ENCODE measurements at regions not wholly inside any gene's neighbourhood (a gene's known extent, or its start where the extent isn't known, plus 50 kb on each side); places are given as distances from the start of the nearest gene placed in this dataset.

GRCh38 chr1:157399984-157400382 is 152.3 kb downstream of the FCRL5 start:
- Histone ChIP-seq H2AFZ (ENCODE audit: low read length) (no peak overlapping the region), H4K20me1 (ENCODE audit: insufficient read depth, low read length, poor library complexity, severe bottlenecking) (no peaks in the 10 kb centered on the region), H3F3A (ENCODE audit: low read depth) (peaks cover 9% of the 10 kb centered on the region; the same call in 1 of the 2 replicates), H3K9me2 (replicated peaks; ENCODE audit: low read depth, low read length) (no peaks in the 10 kb centered on the region), H3K27me3 (ENCODE audit: insufficient read depth, low read length, poor library complexity, severe bottlenecking) (no peaks in the 10 kb centered on the region), H3K4me3 (ENCODE audit: low read length, poor library complexity, severe bottlenecking) (no peak overlapping the region), H3K9ac (ENCODE audit: low read depth, low read length, poor library complexity, severe bottlenecking) (no peak overlapping the region), H3K9me3 (ENCODE audit: insufficient read depth, low read depth, low read length) (no peaks in the 10 kb centered on the region), H3K4me2 (ENCODE audit: low read depth, low read length, poor library complexity, severe bottlenecking) (no peak overlapping the region), H3K36me3 (ENCODE audit: insufficient read depth, low read length) (no peaks in the 10 kb centered on the region), H3K79me2 (ENCODE audit: insufficient read depth, low read length) (no peaks in the 10 kb centered on the region), H3K4me1 (ENCODE audit: insufficient read depth, low read length, poor library complexity, severe bottlenecking) (peaks cover 42% of the 10 kb centered on the region)
- TF ChIP-seq EZH2phosphoT487 (IDR thresholded peaks at IDR 0.05; ENCODE audit: borderline replicate concordance) (no peak), CTCF (conservative IDR thresholded peaks at IDR 0.05; ENCODE audit: low read length) (peak; percentile 43)

GRCh38 chr1:157399343-157399983 is 152.9 kb downstream of the FCRL5 start:
- no peak overlapping the region for H3K9ac ChIP-seq (ENCODE audit: low read depth, low read length, poor library complexity, severe bottlenecking)
- no peak overlapping the region for H3K4me2 ChIP-seq (ENCODE audit: low read depth, low read length, poor library complexity, severe bottlenecking)
- H3K9me3 ChIP-seq (ENCODE audit: insufficient read depth, low read depth, low read length), result no peaks in the 10 kb centered on the region
- no peak overlapping the region for H3K4me3 ChIP-seq (ENCODE audit: low read length, poor library complexity, severe bottlenecking)
- no peaks in the 10 kb centered on the region for H3K79me2 ChIP-seq (ENCODE audit: insufficient read depth, low read length)
- H3K36me3 ChIP-seq (ENCODE audit: insufficient read depth, low read length), result no peaks in the 10 kb centered on the region
- no peaks in the 10 kb centered on the region for H3K9me2 ChIP-seq (replicated peaks; ENCODE audit: low read depth, low read length)
- TF ChIP-seq CTCF (conservative IDR thresholded peaks at IDR 0.05; ENCODE audit: low read length), result no peak
- TF ChIP-seq EZH2phosphoT487 (IDR thresholded peaks at IDR 0.05; ENCODE audit: borderline replicate concordance), result no peak
- peaks cover 37% of the 10 kb centered on the region for H3K4me1 ChIP-seq (ENCODE audit: insufficient read depth, low read length, poor library complexity, severe bottlenecking)
- no peaks in the 10 kb centered on the region for H4K20me1 ChIP-seq (ENCODE audit: insufficient read depth, low read length, poor library complexity, severe bottlenecking)
- no peaks in the 10 kb centered on the region for H3K27me3 ChIP-seq (ENCODE audit: insufficient read depth, low read length, poor library complexity, severe bottlenecking)
- H3F3A ChIP-seq (ENCODE audit: low read depth), result peaks cover 9% of the 10 kb centered on the region; the same call in 1 of the 2 replicates
- no peak overlapping the region for H2AFZ ChIP-seq (ENCODE audit: low read length)

GRCh38 chr1:157390651-157391050 is 161.7 kb downstream of the FCRL5 start:
- TF ChIP-seq EZH2phosphoT487 (IDR thresholded peaks at IDR 0.05; ENCODE audit: borderline replicate concordance), result no peak
- no peak for TF ChIP-seq CTCF (conservative IDR thresholded peaks at IDR 0.05; ENCODE audit: low read length)
- Histone ChIP-seq H3K4me2 (ENCODE audit: low read depth, low read length, poor library complexity, severe bottlenecking) (no peak overlapping the region), H3K9ac (ENCODE audit: low read depth, low read length, poor library complexity, severe bottlenecking) (no peak overlapping the region), H4K20me1 (ENCODE audit: insufficient read depth, low read length, poor library complexity, severe bottlenecking) (no peaks in the 10 kb centered on the region), H3K36me3 (ENCODE audit: insufficient read depth, low read length) (no peaks in the 10 kb centered on the region), H2AFZ (ENCODE audit: low read length) (0 out of 2 replicates have a peak overlapping the region, but pooled peaks have one; percentile 0), H3K27me3 (ENCODE audit: insufficient read depth, low read length, poor library complexity, severe bottlenecking) (no peaks in the 10 kb centered on the region), H3K9me3 (ENCODE audit: insufficient read depth, low read depth, low read length) (no peaks in the 10 kb centered on the region), H3K9me2 (replicated peaks; ENCODE audit: low read depth, low read length) (no peaks in the 10 kb centered on the region), H3K4me3 (ENCODE audit: low read length, poor library complexity, severe bottlenecking) (no peak overlapping the region), H3K79me2 (ENCODE audit: insufficient read depth, low read length) (no peaks in the 10 kb centered on the region), H3K4me1 (ENCODE audit: insufficient read depth, low read length, poor library complexity, severe bottlenecking) (peaks cover 13% of the 10 kb centered on the region), H3F3A (ENCODE audit: low read depth) (no peaks in the 10 kb centered on the region)

Data from Loucy (cell line).